ENCODE measurements at regions not wholly inside any gene's neighbourhood (a gene's known extent, or its start where the extent isn't known, plus 50 kb on each side); places are given as distances from the start of the nearest gene placed in this dataset.

DNA sequence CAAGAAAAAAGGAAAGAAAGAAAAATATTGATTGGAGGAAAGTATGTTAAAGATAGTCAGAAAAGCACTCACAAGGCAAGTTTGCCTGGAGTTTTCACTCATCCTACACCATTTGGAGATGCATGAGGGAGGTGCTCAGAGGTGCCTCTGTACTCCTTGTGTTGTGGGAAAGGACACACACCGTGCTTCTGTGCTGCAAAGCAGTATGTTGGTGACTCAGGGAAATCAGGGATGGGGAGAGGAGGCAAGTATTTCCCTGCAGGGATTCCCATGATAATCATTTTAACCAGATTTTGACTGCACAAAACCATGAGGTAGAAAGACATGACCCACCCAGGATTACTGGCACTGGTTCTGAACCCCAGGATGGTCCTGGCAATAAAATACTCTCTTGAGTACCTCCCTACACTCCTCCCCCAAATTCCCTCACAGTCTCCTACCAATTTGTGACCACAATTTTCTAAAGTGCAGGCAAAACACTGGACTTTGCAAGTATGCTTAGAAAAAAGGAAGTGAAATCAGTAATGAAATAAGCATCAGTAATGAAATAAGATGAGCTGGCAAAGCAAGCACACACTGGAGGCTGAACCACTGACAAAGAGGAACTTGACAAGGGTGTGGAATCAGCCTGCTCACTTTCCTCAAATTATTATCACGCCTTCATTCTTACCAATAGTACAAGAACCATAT lies 155.5 kb upstream of the ACVR2A start:
- TF ChIP-seq, protein P1, sequence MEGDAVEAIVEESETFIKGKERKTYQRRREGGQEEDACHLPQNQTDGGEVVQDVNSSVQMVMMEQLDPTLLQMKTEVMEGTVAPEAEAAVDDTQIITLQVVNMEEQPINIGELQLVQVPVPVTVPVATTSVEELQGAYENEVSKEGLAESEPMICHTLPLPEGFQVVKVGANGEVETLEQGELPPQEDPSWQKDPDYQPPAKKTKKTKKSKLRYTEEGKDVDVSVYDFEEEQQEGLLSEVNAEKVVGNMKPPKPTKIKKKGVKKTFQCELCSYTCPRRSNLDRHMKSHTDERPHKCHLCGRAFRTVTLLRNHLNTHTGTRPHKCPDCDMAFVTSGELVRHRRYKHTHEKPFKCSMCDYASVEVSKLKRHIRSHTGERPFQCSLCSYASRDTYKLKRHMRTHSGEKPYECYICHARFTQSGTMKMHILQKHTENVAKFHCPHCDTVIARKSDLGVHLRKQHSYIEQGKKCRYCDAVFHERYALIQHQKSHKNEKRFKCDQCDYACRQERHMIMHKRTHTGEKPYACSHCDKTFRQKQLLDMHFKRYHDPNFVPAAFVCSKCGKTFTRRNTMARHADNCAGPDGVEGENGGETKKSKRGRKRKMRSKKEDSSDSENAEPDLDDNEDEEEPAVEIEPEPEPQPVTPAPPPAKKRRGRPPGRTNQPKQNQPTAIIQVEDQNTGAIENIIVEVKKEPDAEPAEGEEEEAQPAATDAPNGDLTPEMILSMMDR (conservative IDR thresholded peaks at IDR 0.05; ENCODE audit: low read depth in 2 of 2) = no peak
- TF ChIP-seq, protein P2, sequence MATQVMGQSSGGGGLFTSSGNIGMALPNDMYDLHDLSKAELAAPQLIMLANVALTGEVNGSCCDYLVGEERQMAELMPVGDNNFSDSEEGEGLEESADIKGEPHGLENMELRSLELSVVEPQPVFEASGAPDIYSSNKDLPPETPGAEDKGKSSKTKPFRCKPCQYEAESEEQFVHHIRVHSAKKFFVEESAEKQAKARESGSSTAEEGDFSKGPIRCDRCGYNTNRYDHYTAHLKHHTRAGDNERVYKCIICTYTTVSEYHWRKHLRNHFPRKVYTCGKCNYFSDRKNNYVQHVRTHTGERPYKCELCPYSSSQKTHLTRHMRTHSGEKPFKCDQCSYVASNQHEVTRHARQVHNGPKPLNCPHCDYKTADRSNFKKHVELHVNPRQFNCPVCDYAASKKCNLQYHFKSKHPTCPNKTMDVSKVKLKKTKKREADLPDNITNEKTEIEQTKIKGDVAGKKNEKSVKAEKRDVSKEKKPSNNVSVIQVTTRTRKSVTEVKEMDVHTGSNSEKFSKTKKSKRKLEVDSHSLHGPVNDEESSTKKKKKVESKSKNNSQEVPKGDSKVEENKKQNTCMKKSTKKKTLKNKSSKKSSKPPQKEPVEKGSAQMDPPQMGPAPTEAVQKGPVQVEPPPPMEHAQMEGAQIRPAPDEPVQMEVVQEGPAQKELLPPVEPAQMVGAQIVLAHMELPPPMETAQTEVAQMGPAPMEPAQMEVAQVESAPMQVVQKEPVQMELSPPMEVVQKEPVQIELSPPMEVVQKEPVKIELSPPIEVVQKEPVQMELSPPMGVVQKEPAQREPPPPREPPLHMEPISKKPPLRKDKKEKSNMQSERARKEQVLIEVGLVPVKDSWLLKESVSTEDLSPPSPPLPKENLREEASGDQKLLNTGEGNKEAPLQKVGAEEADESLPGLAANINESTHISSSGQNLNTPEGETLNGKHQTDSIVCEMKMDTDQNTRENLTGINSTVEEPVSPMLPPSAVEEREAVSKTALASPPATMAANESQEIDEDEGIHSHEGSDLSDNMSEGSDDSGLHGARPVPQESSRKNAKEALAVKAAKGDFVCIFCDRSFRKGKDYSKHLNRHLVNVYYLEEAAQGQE (IDR thresholded peaks at IDR 0.05; ENCODE audit: unreplicated experiment) = no peak
- no peak for TF ChIP-seq EZH2 (IDR thresholded peaks at IDR 0.05; ENCODE audit: low read depth, unreplicated experiment)

All from GM23338 (cell line).